BE2C (cell line): ENCODE measurements at regions not wholly inside any gene's neighbourhood (a gene's known extent, or its start where the extent isn't known, plus 50 kb on each side); places are given as distances from the start of the nearest gene placed in this dataset.

Source experiments
- DNase-seq: peaks from one replicate; pipeline ENCODE4 v3.0.0-alpha.2; 2020
- H3K27me3 ChIP-seq: fragments of 250-450 bp; sonication (Bioruptor Pico); 2 replicates; pipeline ENCODE4 v1.5.1; 2020; ENCODE audit warnings: mild to moderate bottlenecking
- H3K36me3 ChIP-seq: fragments of 250-450 bp; sonication (Bioruptor Pico); 2 replicates; pipeline ENCODE4 v1.5.1; 2020; ENCODE audit warnings: mild to moderate bottlenecking
- H3K4me1 ChIP-seq: fragments of 250-450 bp; sonication (Bioruptor Pico); 2 replicates; pipeline ENCODE4 v1.5.1; 2020
- H3K4me3 ChIP-seq: 2 replicates; pipeline ENCODE4 v1.5.1; 2011; ENCODE audit warnings: low read depth, low read length
- H3K9me3 ChIP-seq: fragments of 250-450 bp; sonication (Bioruptor Pico); 2 replicates; pipeline ENCODE4 v1.5.1; 2020
- TF ChIP-seq, protein P1 (sequence below): IDR thresholded peaks from 2 replicates; pipeline ENCODE4 v1.5.1; 2012; ENCODE audit warnings: mild to moderate bottlenecking, low read depth, low read length

DNA sequence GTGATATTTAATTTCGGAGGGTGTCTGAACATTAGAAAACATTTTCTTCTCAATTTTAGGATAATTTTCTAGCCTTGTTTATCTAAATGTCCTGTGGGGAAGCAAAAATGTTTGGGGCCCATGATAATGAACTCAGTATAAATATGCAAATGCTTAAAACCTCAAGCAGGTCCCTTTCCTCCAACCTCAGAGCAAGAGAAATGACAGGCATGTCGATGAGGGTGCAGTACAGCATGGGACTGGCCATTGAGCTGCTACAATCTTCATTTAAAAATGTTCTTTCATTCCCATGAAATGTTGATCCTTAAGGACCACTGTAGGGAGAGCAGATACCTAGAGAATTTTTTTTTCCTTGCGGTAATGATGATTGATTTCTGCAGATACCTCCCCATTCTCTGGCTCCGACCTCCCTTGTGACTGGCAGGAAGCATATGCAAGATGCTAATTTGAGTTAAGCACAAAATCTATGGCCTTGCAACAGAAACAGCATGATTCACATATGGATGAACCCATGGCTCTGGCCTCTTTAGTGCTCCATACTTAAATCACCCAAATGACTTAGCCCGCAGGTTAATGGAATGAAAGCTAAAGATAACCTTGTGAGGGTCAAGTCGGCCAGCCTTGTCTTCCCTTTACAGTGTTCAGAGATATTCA, 243.3 kb downstream of the SOX4 start:
- H3K4me3 ChIP-seq: no peak overlapping the region
- DNase-seq: peak; percentile 26
- no peaks in the 10 kb centered on the region for H3K36me3 ChIP-seq
- no peaks in the 10 kb centered on the region for H3K9me3 ChIP-seq
- TF ChIP-seq, protein P1, sequence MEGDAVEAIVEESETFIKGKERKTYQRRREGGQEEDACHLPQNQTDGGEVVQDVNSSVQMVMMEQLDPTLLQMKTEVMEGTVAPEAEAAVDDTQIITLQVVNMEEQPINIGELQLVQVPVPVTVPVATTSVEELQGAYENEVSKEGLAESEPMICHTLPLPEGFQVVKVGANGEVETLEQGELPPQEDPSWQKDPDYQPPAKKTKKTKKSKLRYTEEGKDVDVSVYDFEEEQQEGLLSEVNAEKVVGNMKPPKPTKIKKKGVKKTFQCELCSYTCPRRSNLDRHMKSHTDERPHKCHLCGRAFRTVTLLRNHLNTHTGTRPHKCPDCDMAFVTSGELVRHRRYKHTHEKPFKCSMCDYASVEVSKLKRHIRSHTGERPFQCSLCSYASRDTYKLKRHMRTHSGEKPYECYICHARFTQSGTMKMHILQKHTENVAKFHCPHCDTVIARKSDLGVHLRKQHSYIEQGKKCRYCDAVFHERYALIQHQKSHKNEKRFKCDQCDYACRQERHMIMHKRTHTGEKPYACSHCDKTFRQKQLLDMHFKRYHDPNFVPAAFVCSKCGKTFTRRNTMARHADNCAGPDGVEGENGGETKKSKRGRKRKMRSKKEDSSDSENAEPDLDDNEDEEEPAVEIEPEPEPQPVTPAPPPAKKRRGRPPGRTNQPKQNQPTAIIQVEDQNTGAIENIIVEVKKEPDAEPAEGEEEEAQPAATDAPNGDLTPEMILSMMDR: no peak
- H3K4me1 ChIP-seq: peaks cover 8% of the 10 kb centered on the region
- no peaks in the 10 kb centered on the region for H3K27me3 ChIP-seq

DNA sequence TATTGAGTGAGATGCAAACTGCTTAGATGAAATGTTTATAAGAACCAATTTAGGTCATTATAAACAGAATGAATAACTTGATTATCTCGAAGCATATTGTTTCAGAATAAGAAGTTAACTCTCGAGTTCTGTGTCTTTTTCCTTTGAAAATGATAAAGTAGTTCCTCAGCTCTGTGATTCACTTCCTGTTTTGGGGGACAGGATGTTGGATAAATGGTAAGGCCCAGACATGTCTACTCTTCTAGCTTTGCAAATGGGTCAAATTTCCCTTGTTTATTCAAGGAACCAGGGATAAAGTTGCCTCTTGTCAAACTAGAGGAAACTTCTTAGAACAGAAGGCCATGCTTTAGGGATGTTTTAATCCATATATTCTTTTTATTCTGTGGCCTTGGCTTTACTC, 246.9 kb downstream of the SOX4 start:
- Histone ChIP-seq H3K36me3 (no peaks in the 10 kb centered on the region), H3K9me3 (no peaks in the 10 kb centered on the region), H3K27me3 (no peaks in the 10 kb centered on the region), H3K4me1 (peaks cover 8% of the 10 kb centered on the region), H3K4me3 (no peak overlapping the region)
- DNase-seq: no peak
- TF ChIP-seq, protein P1: no peak

DNA sequence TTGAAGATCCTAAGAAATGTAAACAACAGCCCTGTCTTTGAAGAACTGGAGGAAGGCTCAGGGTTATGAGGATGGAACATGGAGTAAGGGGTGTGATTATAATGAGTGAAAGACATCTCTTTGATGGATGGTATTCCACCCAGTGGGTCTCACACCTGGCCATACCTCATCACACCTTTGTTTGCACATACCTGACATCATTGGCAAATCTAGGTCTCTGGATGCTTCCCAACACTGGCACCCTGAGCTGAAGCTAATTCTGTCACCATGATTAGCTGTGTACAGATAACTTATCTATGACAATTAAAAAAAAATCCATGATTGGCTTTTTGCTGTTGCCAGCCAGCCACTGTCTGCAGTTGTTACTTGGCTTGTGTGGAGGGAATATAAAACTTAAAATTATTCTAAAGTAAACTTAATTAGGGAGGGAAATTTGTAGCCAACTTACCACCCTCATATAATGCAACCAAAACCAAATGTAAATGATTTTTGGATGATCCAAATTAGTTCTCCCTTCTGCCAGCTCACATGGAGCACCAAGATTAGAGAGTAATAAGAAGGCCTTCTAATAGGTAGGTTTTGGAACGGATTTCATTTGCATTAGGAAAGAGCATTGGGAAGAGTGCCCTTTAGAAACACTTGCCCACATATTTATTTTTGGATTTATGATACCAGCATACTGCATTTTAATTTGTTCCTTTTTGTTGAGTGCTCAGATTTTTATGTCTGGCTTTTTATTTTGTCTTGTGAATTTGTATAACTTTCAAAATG, 249.5 kb downstream of the SOX4 start:
- Histone ChIP-seq H3K4me3 (no peak overlapping the region), H3K27me3 (no peaks in the 10 kb centered on the region), H3K4me1 (peaks cover 12% of the 10 kb centered on the region), H3K36me3 (no peaks in the 10 kb centered on the region), H3K9me3 (no peaks in the 10 kb centered on the region)
- TF ChIP-seq, protein P1: no peak
- DNase-seq: no peak

DNA sequence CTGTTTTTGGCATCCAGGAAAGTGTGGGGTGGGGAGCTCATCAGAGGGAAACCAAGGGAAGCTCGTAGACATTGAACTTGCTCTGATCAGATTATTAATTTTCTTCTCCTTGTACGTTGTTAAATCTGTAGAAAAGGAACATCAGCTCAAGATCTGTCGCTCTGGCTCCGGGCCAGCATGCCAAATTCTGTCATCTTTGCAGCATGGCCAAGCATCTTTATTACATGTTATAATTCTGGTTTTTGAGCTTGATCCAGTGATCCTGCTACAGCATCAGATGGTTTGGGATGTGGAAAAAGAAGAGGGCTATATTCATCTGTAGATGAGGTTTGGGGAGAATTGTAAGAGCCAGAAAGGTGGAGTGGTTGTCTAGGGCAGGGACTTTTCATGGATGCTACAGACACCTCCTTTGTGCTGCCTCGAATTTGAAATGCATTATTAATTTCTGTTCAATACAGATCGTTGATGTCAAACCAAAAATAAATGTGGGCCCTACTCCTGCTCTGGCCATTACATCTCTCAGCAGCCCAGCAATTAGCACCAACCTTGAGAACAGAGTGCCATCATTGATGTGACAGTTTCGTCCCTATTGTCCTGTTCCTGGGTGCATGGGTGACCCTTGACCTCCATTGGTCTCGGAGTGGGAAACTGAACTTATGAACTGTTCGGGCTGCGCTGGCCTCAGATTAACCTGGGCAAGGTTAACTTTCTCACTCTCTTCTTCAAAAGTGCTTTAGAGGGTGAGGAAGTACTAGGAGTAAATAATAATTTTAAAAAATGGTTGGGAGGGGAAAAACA, 250.8 kb downstream of the SOX4 start:
- no peak for DNase-seq
- Histone ChIP-seq H3K27me3 (no peaks in the 10 kb centered on the region), H3K9me3 (no peaks in the 10 kb centered on the region), H3K36me3 (no peaks in the 10 kb centered on the region), H3K4me3 (no peak overlapping the region), H3K4me1 (peaks cover 12% of the 10 kb centered on the region)
- TF ChIP-seq, protein P1: no peak

DNA sequence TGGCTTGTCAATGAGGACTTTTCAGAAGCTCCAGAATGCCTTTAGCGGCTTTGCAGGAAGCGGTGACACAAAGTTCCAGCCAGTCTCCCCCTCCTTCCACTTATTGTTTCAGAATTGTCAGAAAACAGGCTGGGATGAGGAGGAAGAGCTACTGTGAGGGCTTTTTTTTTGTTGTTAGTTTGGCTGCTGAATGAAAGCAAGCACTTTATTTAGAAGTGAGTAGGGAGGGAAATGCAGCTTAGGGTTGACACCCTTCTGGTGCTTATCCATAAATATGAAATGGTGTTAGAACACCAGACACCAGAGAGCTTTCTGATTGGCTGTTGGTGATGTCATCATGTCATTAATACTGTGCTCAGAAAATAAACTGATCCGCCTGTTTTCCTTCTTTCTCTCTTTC, 251.5 kb downstream of the SOX4 start:
- Histone ChIP-seq H3K4me3 (no peak overlapping the region), H3K27me3 (no peaks in the 10 kb centered on the region), H3K36me3 (no peaks in the 10 kb centered on the region), H3K4me1 (peaks cover 12% of the 10 kb centered on the region), H3K9me3 (no peaks in the 10 kb centered on the region)
- no peak for DNase-seq
- TF ChIP-seq, protein P1: no peak
